Activated T-cell treated with anti-CD3 and anti-CD28 coated beads, Interleukin-2, amount 50 U/mL, for 48 hours (primary cell): ENCODE measurements at regions not wholly inside any gene's neighbourhood (a gene's known extent, or its start where the extent isn't known, plus 50 kb on each side); places are given as distances from the start of the nearest gene placed in this dataset.
"Not testable (repeated sequence)": the region's sequence is repeated elsewhere in the genome, so short reads cannot be mapped to it uniquely, and the experiment has no call there.

Experiments used
- DNase-seq, 2 experiments: peaks; one replicate each; pipeline ENCODE4 v3.0.0-alpha.2; 2020

DNA sequence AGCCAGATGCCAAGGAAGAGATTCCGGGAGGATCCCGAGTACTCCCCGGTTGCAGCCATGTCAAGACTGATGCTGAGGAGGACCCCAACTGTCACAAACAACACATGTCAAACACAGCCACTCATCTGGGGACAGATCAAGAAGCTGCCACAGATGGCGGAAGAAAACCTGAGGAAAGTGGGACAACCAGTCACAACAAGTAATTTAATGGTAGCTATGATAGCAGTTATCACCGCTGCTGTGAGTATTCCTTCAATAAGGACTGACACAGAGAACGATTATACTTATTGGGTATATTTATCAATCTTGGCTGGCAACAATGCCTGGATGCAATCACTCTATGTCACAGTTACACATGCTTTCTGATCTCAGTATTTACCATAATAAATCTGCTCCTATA, 763.4 kb downstream of the DHX35 start:
- not testable (repeated sequence) for DNase-seq

DNA sequence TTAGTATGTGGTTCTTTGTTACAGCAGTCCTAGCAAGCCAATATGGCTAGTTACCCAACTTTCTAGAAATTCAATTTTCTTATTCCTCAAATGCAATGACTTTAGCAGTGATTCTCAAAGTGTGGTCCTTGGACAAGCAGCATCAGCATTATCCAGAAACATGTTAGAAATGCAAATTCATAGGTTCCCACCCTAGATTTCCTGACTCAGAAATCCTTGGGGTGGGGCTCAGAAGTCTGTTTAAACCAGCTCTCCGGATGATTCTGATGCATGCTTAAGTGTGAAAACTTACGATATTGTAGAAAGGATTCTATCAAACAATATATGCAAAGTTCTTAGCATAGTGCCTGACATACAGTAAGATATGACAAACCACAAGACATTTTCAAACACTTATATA, 757.1 kb downstream of the DHX35 start:
- no peak for DNase-seq

DNA sequence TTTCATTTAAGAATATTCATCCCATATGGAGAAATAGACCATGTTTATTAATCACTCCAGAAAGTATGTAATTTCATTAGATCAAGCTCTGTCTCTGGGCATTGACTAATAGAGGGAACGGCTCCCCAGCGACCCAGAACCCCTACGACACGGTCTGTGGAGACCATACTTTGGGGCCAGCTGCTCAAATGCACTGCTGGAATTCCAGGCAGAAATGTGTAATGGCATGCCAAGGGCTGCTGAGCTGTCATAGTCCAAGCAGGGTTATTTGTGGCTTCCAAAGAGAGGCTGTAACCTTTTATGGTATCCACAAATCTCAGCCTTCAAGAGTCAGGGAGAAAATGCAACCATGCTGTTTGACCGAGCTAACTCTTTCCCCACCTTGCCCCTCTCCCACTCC, 755.8 kb downstream of the DHX35 start:
- DNase-seq = no peak

DNA sequence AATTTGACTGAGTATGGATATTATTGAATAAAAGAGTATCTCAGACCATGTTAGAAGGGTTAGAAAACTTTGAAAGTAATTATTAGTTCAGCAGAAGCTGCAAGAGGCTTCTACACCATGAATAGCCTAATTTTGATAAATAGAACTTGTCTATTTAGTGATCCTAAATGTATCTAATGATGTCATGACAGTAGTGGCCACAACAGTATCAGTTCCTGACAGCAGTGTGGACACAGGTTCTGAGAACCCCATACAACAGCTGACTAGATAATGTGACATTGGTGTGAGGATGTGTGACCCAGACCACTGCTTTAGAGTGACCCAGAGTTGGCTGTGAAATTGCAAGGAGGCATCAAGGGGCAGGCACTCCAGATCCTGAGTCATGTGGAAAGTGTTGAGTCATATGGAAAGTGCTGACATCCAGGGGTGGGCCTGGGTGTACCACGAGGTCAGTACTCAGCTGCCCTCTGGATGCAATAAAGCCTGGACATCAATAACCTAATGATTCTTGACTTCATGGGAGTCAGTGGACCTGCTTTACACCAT, 754.7 kb downstream of the DHX35 start:
- DNase-seq = no peak

DNA sequence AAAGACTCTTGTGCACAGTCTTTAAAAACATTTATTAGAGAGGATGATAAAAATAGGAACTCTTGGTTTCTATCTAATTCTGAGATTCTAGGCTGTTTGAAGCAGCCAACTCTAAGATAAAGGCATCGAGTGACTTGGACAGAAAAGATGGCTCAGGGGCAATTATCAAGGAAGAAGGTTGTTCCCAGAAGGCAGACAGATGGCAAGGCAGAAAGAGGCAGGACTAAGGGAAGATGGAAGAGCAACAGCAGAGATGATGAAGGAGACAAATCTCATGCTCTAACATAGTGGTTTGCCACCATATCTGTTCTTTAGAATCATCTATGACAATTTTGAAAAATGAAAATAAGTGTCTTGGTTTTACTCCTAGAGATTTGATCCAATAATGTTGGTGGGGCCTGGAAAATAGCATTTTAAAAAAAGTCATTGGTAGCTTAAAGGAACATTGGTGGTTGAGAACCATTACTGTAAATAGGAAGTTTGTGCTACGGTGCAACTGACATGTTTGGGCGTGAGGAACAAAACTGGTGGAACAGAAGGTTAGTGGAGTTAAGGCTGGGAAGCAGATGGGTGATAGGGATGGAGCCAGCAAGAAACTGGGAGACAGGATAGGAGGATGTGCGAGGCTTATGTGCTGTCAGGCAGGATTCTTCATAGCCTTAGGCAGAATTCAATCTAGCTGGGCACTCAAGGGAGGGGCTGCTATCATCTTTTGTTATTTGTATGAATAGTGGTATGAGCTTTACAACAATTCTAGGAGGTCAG, 751.1 kb downstream of the DHX35 start:
- DNase-seq = no peak

DNA sequence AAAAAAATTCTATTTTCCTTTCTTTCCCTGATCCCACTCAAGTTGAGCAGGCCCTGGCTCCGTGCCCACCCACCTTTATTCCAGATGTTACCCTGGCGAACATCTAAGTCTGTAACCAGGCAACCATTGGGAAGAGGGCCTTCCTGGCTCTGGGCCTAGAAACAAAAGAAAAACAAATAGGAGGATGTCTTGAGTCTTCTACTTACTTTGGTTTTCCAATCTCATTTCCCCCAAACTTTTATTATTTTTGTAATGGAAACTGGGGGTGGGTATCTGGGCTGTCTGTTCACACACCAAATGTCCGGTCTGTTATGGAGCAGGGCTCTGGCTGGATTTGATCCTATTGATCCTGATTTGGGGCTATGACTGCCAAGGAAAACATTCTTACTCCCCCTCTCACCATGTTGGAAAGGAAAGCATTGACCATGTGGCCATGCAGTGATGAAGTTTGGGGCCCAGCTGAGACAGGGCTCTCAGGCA, 744.1 kb downstream of the DHX35 start:
- no peak for DNase-seq

DNA sequence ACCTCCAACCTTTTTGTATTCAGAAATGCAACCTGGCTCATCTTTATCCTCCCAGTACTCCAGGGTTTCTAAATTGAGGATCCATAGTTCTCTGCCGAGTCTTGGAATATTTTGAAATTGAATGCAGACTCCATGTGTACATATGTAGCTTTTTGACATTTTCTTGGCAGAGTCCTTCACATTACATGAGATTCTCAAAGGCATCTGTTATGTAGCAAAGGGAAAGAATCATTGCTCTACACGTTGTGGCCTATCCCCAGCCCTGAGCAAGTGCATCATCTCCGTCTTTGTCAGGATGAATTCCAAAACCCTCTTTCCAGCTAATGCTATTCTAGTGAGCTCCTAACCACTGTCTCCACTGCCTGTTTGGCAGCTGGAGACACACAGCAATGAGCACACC, 742.9 kb downstream of the DHX35 start:
- DNase-seq = no peak

DNA sequence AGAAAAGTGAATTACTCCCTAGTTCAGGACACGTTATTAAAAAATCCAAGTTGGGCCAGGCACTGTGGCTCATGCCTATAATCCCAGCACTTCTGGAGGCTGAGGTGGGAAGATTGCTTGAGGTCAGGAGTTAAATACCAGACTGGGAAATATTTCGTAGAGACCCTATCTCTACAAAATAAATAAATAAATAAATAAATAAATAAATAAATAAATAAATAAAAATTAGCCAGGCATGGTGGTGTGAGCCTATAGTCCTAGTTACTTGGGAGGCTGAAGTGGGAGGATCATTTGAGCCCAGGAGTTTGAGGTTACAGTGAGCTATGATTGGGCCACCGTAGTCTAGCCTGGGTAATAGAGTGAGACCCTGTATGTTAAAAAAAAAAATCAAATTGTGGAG, 741.2 kb downstream of the DHX35 start:
- DNase-seq = not testable (repeated sequence)

DNA sequence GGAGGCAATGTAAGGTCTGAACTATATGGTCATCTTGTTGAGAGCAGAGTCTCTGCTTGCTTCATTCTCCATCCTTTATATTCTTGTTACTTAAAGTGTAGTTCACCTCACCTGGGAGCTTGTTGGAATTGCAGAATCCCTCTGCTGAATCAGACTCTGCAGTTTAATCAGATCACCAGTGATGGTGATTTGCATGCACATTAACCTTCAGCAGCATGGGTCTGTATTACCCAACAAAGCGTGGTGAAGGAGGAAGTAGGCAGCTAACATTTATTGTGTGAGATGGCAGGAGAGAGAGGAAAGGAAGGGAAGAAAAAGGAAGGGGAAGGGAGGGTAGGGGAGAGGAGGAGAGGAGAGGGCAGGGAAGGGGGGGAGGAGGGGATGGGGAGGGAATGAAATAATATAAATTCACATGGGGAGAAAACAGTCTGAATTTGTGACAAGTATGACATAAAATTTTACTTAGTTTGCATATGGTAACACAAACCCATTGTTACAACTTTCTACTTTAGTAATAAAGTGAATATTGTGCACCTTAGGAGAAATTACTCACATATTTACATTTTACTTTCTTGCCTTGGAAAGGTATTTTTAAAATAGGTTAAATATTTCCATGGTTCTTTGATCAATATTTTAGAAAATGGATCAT, 740.7 kb downstream of the DHX35 start:
- no peak for DNase-seq

DNA sequence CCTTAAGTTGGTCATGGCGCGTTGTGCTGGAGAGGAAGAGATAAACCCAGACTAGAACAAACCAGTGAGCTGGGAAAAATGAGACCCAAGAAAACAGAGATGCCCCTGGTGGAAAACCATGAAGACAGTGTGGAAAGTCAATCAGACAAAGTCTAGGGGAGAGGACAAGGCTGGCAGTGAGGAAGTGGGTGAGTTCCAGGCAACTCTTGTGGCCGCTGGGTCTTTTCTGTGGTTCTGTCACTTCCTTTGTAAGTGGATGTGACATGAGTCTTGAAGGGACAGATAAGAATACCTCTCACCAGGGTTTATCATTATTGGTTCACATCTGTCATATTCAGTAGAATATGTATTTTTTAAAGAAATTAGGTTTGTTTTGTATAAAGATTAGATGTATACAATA, 738.4 kb downstream of the DHX35 start:
- no peak for DNase-seq

DNA sequence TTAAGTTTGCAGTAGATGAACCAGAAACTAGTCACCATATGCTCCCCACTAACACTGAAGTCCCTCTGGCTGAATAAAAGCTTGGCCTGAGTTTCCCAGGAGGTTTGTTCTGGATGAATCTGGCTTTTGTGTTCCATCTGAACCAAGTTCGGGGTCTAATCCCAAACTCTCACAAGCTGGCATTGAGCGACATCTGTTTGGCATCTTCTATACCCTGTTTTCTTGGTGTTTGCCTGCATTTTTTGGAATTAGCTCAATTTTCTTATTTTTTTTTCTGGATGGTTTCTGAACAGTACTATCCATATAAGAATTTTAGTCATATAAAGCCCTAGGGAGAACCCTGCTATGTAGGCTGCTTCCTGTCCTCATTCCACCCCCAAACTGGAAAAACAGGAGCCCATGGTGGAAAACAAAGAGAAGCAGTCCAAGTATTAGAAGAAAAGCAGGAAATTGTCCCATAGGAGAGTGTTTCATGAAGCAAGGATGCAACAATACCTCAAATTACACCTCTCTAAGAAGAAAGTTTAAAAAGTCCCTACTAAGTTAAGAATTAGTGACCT, 737.1 kb downstream of the DHX35 start:
- DNase-seq = no peak

DNA sequence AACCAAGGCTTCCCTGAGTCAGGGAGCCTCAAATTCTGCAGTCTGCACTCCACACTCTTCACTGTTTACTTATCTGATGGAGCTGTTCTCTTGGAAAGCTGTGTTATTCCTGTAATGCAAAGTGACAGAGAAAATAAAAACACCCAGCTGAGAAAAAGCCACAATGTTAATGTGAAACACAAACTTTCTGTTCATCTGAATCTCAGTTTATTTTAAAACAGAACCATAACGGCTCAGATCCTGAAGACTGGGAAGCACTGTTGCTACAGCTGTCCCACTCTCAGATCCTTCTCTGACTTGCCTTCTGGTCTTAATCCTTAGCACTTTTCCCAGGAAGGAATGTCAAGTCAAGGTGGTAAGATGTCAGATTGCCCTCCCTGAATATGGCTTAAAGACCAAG, 736.6 kb downstream of the DHX35 start:
- no peak for DNase-seq

DNA sequence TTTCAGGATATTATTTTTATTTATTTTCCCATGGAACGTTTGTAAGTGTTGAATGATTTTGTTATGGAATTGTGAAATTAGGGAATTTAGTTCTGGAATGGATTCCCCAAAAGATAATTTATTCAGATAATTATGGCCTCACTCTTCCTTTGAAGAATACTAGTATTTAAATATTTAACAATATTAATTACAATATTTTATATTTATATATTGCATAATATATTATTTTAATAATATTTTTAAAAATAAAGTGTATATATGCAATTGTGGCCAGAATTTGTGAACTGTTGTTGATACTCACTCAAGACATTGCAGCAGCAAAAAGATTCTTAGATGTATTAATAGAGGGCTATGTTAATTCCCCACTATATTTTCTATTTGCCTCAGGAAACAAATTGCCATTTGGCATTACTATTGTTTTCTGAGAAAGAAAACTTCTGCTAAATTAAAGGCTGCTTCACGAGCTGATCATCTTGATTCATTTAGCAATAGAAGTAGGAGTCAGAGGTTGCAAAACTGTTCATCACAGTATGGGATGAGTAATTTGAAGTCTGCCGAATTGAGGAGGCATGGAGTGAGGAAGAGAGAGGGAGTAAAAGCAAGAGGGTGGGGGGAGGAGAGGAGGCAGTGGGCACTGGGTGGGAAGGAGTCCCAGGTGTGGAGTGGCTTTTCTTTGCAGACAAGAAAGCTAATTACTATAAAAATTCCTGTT, 729.2 kb downstream of the DHX35 start:
- DNase-seq = no peak

DNA sequence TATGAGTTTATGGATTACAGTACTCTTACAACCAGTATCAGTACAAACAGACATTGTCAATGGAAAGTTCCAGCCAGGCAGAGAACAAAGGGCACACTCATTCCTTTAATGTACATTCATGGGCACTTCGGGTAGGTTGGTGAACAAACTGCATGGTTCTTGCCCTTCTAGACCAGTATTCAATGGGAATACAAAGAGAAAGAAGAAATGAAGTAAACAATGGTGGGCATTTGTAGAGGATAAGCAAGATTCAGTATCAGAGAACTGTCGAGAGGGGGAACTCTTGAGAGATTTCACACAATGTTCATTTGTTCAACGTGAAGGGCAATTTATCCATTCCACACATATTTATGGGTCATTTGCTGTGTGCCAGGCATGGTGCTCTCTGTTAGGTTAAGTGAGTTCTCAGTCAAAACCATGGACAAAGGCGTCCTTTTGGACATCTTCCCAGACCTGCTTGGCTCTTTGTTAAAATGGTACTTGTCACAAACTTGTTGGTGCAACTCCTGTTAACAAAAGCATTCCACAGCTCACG, 714.8 kb downstream of the DHX35 start:
- no peak for DNase-seq

DNA sequence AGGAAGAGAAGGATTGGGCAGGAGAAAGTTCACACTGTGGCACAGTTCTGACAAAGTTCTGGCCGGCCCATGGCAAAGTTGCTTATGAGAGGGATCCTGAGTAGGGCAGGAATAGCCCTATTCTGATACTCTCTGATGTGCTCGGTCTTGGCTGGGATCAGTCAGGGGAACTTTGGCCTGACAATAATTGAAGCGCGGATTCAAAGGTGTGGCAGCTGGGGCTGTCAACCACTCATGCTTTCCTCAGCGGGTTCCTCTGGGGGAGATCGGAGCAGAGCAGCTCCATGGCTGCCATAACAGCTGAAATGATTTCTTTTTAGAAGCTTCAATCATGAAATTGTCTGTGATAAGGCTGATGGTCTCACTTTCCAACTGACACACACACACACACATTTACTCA, 714.1 kb downstream of the DHX35 start:
- no peak for DNase-seq

DNA sequence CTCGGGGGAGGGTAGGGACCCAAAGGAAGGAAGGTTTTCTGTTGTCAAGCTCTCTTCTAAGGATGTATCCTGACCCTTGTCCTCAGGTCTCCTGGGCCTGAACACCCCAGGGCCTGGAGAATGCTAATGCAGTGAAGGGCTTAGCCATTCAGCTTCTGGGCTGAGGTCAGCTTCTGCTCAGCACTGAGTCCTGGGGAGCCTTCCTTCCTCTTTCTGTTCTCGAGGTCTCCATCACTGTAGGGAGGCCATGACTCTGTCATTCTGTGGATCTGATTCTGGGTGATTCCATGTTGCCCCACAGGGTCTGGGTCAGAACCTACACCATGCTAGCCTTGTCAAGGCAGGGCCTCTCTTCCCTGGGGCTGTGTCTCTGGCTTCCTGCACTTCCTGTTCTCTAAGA, 712.7 kb downstream of the DHX35 start:
- DNase-seq = no peak

DNA sequence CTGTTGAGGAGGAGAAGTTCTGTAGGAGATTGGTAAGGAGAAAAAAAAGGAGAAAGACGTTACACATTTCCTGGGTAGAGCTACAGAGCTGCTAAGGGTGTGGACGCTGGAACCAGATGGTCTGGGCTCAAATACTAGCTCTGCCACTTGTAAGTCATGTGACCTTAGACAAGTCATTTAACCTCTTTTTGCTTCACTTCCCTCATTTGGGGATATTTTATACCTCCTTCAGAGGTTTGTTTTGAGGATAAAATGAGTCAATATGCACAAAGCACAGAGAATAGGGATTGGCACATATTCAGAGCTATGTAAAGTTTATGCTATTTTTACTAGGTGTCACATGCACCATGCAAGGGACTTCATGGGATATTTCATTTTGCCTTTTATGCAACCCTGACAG, 708.8 kb downstream of the DHX35 start:
- DNase-seq = no peak

DNA sequence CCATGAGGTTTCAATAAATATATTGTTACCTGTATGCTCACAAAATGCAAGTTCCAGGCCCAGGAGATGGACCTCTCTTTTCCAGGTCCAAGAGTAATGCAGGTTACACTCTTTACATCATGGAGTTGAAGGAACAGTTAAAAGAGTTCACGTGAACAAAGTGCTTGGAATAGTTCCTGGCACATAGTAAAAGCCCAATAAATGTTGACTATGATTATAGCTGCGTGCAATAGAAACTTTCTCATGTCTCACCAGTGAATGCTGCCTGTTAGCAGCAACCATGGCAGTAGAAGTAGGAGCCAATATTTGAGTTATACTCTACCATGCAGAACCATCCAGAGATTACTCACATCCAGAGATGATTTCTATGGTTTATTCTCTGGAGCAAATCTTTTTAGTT, 707.5 kb downstream of the DHX35 start:
- no peak for DNase-seq

DNA sequence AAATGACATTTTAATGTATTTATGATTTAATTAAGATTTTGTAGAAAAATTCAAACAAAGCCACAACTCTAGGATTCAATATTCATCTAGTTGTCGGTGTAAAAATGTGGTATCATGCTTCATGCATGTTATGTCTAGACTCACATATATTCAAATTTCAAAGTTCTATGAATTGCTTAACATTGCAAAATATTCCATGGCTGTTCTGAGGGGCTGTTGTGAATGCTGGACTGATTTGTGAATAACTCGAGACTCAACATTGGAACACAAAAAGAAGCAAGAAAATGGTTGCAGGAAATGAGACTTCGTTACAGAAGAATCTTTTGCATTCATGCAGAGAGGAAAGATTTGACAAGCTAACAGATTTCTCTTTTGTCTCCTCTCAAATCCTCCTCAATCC, 705.9 kb downstream of the DHX35 start:
- DNase-seq = no peak

DNA sequence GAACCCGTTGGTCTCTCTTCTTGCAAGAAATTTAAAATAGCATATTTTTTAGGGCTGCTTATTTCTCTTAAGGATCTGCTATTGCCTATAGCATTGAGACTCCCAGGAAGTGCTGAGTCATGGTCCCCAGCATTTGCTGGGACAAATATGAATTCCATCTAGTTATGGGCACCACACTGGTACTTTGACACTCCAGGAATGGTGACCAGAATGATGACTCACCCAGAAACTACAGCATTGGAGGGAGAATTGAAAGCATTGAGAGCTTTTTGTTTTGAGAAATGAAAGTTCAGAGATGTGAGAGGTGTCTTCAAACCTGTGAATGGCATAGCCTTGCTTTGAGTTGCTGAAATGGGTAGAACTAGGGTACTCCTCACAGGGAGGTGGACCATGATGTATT, 699.7 kb downstream of the DHX35 start:
- DNase-seq = no peak

DNA sequence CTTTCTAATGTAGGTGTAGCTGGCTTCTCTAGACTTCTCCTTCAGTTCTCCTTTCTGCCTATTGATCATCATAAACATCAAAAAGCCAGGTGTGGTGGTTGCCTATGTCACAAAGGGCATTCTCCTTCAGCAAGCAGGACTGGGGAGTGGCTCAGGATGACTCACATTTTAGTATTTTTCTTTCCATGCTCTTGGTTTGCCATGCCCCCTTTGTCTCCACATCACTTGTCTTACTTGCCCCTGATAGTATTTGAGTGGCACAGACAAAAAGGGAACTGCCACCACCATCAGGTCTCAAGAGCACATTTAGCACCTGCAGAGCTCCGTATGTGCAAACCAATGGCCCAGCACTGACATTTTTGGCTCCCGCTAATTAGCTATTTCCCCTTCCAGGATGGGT, 698.8 kb downstream of the DHX35 start:
- no peak for DNase-seq

DNA sequence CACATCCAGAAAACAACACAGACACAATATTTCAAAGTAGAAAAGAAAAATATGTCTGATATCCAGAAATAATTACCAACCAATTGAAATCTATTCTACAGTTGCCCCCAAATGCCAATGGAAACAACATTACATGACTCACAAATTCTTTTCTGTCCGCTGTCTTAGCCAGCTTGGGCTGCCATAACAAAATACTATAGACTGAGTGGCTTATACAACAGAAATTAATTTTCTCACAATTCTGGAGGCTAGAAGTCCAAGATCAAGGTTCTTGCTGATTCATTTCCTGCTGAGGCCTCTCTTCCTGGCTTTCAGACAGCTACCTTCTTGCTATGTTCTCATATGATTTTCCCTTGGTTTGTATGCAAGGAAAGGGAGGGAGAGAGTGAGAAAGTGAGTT, 698.1 kb downstream of the DHX35 start:
- DNase-seq = no peak
